ENCODE measurements at regions not wholly inside any gene's neighbourhood (a gene's known extent, or its start where the extent isn't known, plus 50 kb on each side); places are given as distances from the start of the nearest gene placed in this dataset.

GRCh38 chr3:13158408-13158807 lies 85.2 kb upstream of the IQSEC1 start:
- DNase-seq: no peak

- DNase-seq: no peak
These were observed 84.8 kb upstream of the IQSEC1 start for GRCh38 chr3:13157986-13158385.

- DNase-seq: no peak
These were observed 79.8 kb upstream of the IQSEC1 start for GRCh38 chr3:13152826-13153710.

GRCh38 chr3:13150624-13151023 lies 77.4 kb upstream of the IQSEC1 start:
- no peak for DNase-seq

- DNase-seq: no peak
These were observed 76.3 kb upstream of the IQSEC1 start for GRCh38 chr3:13149330-13150108.

- no peak for DNase-seq
These were observed 75.5 kb upstream of the IQSEC1 start for GRCh38 chr3:13148561-13149329.

- DNase-seq: no peak
These were observed 74.9 kb upstream of the IQSEC1 start for GRCh38 chr3:13148126-13148525.

GRCh38 chr3:13147344-13147743 lies 74.1 kb upstream of the IQSEC1 start:
- no peak for DNase-seq

- DNase-seq: no peak
These were observed 73.5 kb upstream of the IQSEC1 start for GRCh38 chr3:13146643-13147143.

- DNase-seq: no peak
These were observed 72.8 kb upstream of the IQSEC1 start for GRCh38 chr3:13145826-13146642.

- no peak for DNase-seq
These were observed 72.0 kb upstream of the IQSEC1 start for GRCh38 chr3:13145131-13145825.

- DNase-seq: no peak
These were observed 71.2 kb upstream of the IQSEC1 start for GRCh38 chr3:13144163-13145023.

GRCh38 chr3:13143381-13144004 lies 70.3 kb upstream of the IQSEC1 start:
- DNase-seq: no peak

GRCh38 chr3:13142552-13143380 lies 69.5 kb upstream of the IQSEC1 start:
- DNase-seq: no peak

GRCh38 chr3:13141991-13142412 lies 68.8 kb upstream of the IQSEC1 start:
- peak; percentile 31 to 46 for DNase-seq

- DNase-seq: no peak
These were observed 68.0 kb upstream of the IQSEC1 start for GRCh38 chr3:13141183-13141582.

- DNase-seq: no peak
These were observed 67.4 kb upstream of the IQSEC1 start for GRCh38 chr3:13140596-13140995.

- DNase-seq: no peak
These were observed 66.3 kb upstream of the IQSEC1 start for GRCh38 chr3:13139471-13140065.
